ENCODE measurements at regions not wholly inside any gene's neighbourhood (a gene's known extent, or its start where the extent isn't known, plus 50 kb on each side); places are given as distances from the start of the nearest gene placed in this dataset.
A peak's percentile ranks its signal among the peaks of the same experiment; 100 is the strongest.

DNA sequence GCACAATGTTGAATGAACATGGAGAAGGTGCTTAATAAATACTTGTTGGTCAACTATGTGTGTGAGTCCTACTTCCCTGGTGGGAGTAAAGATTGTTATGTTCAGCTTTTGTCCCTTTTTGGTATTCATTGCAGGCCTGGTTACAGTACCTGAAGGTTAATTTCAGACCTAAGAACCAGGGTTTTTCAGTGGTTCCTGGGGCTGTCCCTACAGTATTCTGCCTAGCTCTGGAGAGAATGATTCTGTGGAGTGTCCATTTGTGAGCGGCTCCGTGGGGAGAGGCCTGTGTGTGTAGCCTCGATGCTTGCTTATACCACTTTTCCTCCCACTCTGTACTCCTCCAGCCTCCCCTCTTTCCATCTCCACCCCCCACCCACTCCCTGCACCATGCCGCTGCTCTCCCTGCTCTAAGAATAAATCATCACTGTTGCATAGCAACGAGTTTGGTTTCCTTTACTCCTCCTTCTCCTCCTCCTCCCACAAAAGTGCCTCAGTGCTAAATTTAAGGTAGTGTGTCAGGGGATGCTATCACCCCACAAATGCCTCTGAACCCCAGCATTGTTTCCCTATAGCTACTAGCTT is 150.6 kb upstream of the ROPN1 start:
- Histone ChIP-seq H4K20me1 (ENCODE audit: insufficient read depth, low read length) (no peaks in the 10 kb centered on the region), H3K4me3 (ENCODE audit: insufficient read depth, low read length) (no peak overlapping the region), H3K4me1 (ENCODE audit: insufficient read depth, low read length) (no peaks in the 10 kb centered on the region), H3K4me2 (ENCODE audit: insufficient read depth, low read length) (no peak overlapping the region), H3K27ac (ENCODE audit: low read depth, low read length) (no peak overlapping the region), H3K27me3 (ENCODE audit: insufficient read depth, low read length) (peaks cover 39% of the 10 kb centered on the region), H3K79me2 (ENCODE audit: insufficient read depth, low read length) (no peaks in the 10 kb centered on the region), H2AFZ (ENCODE audit: low read length) (no peak overlapping the region), H3K9me3 (ENCODE audit: low read depth, low read length) (no peaks in the 10 kb centered on the region), H3K36me3 (ENCODE audit: insufficient read depth, low read length) (no peaks in the 10 kb centered on the region)
- TF ChIP-seq, protein P1, sequence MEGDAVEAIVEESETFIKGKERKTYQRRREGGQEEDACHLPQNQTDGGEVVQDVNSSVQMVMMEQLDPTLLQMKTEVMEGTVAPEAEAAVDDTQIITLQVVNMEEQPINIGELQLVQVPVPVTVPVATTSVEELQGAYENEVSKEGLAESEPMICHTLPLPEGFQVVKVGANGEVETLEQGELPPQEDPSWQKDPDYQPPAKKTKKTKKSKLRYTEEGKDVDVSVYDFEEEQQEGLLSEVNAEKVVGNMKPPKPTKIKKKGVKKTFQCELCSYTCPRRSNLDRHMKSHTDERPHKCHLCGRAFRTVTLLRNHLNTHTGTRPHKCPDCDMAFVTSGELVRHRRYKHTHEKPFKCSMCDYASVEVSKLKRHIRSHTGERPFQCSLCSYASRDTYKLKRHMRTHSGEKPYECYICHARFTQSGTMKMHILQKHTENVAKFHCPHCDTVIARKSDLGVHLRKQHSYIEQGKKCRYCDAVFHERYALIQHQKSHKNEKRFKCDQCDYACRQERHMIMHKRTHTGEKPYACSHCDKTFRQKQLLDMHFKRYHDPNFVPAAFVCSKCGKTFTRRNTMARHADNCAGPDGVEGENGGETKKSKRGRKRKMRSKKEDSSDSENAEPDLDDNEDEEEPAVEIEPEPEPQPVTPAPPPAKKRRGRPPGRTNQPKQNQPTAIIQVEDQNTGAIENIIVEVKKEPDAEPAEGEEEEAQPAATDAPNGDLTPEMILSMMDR (IDR thresholded peaks at IDR 0.05; ENCODE audit: extremely low read depth, low read depth, low read length): no peak
- DNase-seq (ENCODE audit: insufficient read length, low spot score, missing footprints): no peak

DNA sequence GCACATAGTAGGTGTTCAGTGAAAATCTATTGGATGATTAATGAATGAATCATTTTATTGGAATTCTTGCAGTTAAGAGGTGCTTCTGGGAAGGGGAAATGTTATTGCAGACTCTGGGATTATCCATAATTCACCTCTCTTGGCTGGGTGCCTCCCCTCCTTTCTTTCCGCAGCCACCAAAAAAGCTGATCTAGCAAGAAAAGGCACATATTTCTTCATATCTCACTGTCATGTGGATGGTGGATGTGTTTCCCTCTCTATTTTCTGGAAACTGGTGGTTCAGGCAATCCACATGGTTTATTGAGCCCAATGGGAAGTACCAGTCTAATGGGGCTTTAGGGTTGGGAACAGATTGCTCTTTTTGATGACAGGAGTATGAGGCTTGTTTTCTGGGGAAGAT is 151.1 kb upstream of the ROPN1 start:
- no peak for DNase-seq (ENCODE audit: insufficient read length, low spot score, missing footprints)
- H4K20me1 ChIP-seq (ENCODE audit: insufficient read depth, low read length): no peaks in the 10 kb centered on the region

DNA sequence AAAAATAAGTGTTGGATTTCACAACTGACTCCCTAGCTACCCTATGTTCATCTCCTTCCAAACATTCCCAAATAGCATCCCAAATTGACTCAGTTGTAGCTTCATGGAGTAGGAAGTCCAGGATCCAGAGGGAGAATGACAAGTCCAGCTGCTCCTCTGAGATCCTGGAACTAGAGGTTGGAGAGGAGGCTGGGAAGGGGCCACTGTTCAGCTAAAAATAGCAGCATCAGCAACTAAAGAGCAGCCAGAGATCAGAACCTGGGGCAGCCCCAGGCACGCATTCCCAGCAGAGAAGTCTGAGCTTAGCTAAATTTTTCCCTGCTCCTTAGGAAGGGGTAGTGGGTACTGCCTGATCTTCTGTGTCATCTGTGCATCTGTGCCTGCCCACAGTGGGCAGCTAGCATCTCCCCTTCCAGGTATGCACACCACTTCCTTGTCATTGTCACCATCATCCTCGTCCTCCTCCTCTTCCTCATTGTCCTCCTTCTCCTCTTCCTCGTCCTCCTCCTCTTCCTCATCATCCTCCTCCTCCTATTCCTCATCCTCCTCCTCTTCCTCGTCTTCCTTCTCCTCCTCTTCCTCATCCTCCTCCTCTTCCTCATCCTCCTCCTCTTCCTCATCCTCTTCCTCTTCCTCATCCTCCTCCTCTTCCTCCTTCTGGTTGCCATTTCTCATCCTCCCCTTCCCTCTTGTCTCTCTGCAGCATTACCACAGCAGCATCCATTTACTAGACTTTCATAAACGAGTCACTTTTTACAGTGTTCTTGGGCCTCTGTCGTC is 152.3 kb upstream of the ROPN1 start:
- peak; percentile 27 for DNase-seq (ENCODE audit: insufficient read length, low spot score, missing footprints)
- no peak overlapping the region for H3K27ac ChIP-seq (ENCODE audit: low read depth, low read length)
- no peaks in the 10 kb centered on the region for H3K36me3 ChIP-seq (ENCODE audit: insufficient read depth, low read length)
- no peak overlapping the region for H3K4me3 ChIP-seq (ENCODE audit: insufficient read depth, low read length)
- no peaks in the 10 kb centered on the region for H4K20me1 ChIP-seq (ENCODE audit: insufficient read depth, low read length)
- H3K4me1 ChIP-seq (ENCODE audit: insufficient read depth, low read length): no peaks in the 10 kb centered on the region
- no peaks in the 10 kb centered on the region for H3K9me3 ChIP-seq (ENCODE audit: low read depth, low read length)
- no peak overlapping the region for H2AFZ ChIP-seq (ENCODE audit: low read length)
- TF ChIP-seq, protein P1 (IDR thresholded peaks at IDR 0.05; ENCODE audit: extremely low read depth, low read depth, low read length): no peak
- H3K4me2 ChIP-seq (ENCODE audit: insufficient read depth, low read length): no peak overlapping the region
- no peaks in the 10 kb centered on the region for H3K79me2 ChIP-seq (ENCODE audit: insufficient read depth, low read length)
- peaks cover 42% of the 10 kb centered on the region for H3K27me3 ChIP-seq (ENCODE audit: insufficient read depth, low read length)

More for the DNA sequence above, 151.1 kb upstream of the ROPN1 start:
- Histone ChIP-seq H3K9me3 (ENCODE audit: low read depth, low read length) (no peaks in the 10 kb centered on the region), H3K27me3 (ENCODE audit: insufficient read depth, low read length) (peaks cover 39% of the 10 kb centered on the region), H3K36me3 (ENCODE audit: insufficient read depth, low read length) (no peaks in the 10 kb centered on the region), H3K4me3 (ENCODE audit: insufficient read depth, low read length) (no peak overlapping the region), H3K27ac (ENCODE audit: low read depth, low read length) (no peak overlapping the region), H3K4me1 (ENCODE audit: insufficient read depth, low read length) (no peaks in the 10 kb centered on the region), H2AFZ (ENCODE audit: low read length) (no peak overlapping the region), H3K79me2 (ENCODE audit: insufficient read depth, low read length) (no peaks in the 10 kb centered on the region), H3K4me2 (ENCODE audit: insufficient read depth, low read length) (no peak overlapping the region)
- TF ChIP-seq, protein P1 (IDR thresholded peaks at IDR 0.05; ENCODE audit: extremely low read depth, low read depth, low read length): no peak

DNA sequence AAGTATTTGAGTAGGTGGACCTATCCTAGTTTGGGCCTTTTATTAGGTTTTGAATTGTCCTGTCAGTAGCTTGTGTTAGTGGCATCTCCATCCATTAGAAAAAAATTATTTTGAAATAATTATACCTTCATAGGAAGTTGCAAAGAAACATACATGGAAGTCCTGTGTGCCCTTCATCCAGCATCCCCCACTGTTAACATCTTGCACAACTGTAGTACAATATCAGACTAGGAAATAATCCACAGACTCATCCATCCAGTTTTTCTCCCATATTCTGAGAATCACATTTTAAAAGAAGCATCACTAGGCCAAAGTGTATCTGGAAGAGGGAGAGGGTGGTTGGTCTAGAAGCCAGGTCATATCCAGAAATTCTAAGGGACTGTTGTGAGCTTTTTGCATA is 155.5 kb upstream of the ROPN1 start:
- Histone ChIP-seq H3K4me3 (ENCODE audit: insufficient read depth, low read length) (no peak overlapping the region), H3K27ac (ENCODE audit: low read depth, low read length) (no peak overlapping the region), H3K27me3 (ENCODE audit: insufficient read depth, low read length) (peaks cover 42% of the 10 kb centered on the region), H3K4me1 (ENCODE audit: insufficient read depth, low read length) (no peaks in the 10 kb centered on the region), H2AFZ (ENCODE audit: low read length) (no peak overlapping the region), H3K79me2 (ENCODE audit: insufficient read depth, low read length) (no peaks in the 10 kb centered on the region), H3K4me2 (ENCODE audit: insufficient read depth, low read length) (no peak overlapping the region), H4K20me1 (ENCODE audit: insufficient read depth, low read length) (no peaks in the 10 kb centered on the region), H3K36me3 (ENCODE audit: insufficient read depth, low read length) (no peaks in the 10 kb centered on the region), H3K9me3 (ENCODE audit: low read depth, low read length) (no peaks in the 10 kb centered on the region)
- TF ChIP-seq, protein P1 (IDR thresholded peaks at IDR 0.05; ENCODE audit: extremely low read depth, low read depth, low read length): no peak
- DNase-seq (ENCODE audit: insufficient read length, low spot score, missing footprints): no peak
